Stimulated activated CD8-positive, alpha-beta memory T cell treated with anti-CD3 and anti-CD28 coated beads, Interleukin-2, amount 100 ng/mL, for 1 hour (primary cell): ENCODE measurements at regions not wholly inside any gene's neighbourhood (a gene's known extent, or its start where the extent isn't known, plus 50 kb on each side); places are given as distances from the start of the nearest gene placed in this dataset.
A peak's percentile ranks its signal among the peaks of the same experiment; 100 is the strongest.
"Not testable (repeated sequence)": the region's sequence is repeated elsewhere in the genome, so short reads cannot be mapped to it uniquely, and the experiment has no call there.

Source experiments
- DNase-seq, 2 donors: peaks; one replicate each; pipeline ENCODE4 v3.0.0-alpha.2; 2020; ENCODE audit warnings: low read depth in 2 of 2

DNA sequence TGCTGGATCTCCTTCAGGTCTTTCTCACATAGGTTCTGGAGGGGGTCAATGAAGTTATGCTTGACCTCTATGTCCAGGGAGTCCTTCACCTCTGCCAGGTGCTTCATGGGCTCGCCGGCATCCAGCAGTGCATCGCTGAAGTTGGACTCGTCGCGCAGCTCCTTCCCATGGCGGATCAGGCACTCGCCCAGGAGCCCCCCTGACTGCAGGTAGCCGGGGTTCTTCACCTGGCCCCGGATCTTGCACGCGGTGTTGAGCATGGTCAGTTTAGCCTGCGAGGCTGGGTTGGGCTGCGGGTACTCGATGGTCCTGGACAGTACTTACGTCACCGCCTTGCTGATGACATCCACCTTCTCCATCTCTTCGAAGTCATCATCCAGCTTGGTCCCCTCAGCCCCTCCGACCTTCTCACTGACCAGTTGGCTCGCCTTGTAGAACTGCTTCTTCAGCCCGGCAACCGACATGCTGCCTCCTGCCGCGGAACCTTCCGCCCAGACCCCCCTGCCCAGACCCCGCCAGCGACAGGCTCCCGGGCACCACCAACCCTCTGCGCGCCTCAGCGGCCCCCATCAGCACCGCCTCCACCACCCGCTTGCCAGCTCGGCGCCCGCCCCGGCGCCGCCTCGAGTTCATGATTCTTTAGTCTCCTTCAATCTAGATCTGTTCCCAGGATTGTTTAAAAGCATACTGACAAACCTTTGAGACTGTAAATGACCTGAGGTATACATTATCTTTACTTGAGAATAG, 99.8 kb downstream of the KPNA2 start:
- DNase-seq = no peak

DNA sequence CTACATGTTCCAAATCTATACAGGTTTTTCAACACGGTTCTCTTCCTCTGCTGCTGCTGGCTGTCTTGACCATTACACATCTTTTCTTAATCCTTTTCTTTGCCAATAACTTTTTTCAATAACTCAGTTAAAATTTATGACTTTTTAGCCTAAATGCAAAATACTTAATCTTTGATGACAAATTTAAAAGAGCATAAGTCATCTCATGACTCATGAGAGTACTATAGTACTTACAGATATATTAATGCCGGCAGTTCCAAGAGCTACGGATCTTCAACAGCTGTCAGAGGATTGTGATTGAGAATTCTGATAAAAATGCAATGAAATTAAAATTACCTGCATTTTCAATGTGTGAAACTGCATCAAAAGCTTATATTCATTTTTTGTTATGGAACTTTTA, 105.5 kb downstream of the KPNA2 start:
- DNase-seq = no peak

DNA sequence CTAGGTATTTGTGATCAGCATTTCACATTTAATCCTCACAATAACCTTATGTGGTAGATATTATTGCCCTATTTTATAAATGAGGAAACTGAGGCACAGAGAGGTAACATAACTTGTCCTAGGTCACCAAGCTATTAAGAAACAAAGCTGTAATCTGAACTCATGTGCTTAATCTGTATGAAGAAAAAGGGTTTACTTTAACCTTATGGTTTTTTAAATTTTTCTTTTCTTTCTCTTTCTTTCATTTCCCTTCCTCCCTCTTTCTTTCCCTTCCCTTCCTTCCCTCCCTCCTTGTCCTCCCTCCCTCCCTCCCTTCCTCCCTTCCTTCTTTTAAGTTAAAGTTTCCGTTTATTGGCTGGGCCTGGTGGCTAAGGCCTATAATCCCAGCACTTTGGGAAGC, 105.2 kb upstream of the AMZ2 start:
- DNase-seq = no peak

DNA sequence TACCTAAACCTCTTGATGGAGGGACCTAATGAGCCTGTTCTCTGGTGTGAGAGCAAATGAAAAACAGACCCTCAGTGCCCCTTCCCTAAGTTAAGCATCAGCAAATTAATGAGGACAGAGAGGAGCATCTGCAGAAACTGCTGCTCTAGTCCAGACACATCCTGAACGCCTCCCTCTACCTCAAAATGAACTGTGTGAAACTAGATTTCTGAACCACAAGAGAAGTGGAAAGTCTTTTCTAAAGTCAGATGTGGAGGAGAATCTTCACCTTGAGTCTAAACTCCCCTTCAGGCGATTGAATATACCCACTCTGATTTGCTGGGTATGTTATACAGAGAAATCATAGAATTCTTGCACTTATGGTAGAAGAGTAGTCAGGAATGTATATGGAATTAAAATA, 104.4 kb upstream of the AMZ2 start:
- no peak for DNase-seq

DNA sequence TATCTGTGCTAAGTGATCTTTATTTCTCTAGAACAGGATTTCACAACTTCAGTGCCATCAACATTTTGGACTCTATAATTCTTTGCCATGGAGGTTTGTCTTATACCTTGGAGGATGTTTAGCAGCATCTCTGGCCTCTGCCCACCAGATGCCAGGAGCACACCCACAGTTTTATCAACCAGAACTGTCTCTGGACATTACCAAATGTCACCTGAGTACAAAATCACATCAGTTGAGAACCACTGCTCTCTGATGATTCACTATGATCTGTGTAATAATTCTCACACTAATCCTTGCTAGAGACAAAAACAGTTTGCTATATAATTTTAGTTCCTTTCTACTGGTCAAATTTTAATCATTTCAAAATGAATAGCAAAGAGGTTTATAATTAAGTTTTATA, 102.8 kb upstream of the AMZ2 start:
- DNase-seq = no peak

DNA sequence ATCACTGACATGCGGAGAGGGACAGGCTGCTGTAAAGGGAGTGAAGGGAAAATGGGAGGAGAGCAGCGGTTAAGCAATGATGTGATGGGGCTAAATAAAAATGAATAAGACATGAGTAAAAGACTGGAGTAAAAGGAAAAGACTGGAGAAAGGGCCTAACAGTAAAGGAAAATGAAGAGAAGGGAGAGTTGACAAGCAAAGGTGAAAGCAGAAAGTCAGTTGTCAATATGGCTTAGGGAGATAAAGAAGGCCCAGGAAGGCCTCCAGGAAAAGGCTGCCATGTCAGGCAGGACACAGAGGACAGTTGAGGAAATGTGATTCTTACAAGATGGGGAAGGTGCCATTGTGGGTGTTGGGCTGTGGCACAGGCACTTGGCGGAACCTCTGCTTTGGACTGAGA, 98.9 kb upstream of the AMZ2 start:
- no peak for DNase-seq

DNA sequence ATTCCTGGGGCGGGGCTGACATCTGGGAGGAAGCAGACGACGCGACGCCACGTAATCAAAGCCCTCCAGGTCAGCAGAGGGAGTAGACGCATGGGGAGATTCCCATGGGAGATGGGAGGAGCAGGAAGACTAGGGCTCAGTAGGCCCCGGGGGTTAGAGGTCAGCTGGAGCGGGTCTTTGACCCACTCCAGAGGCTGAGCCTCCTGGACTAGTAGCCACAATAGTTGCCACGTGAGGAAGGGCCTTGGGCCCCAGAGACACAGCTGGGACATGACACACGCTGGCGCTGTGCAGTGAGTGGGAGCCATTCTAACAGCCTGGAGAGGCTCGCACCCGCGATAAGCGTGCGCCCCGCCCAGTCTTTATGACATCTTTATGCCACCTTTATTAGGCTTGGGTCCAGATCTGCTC, 95.7 kb upstream of the AMZ2 start:
- no peak for DNase-seq

DNA sequence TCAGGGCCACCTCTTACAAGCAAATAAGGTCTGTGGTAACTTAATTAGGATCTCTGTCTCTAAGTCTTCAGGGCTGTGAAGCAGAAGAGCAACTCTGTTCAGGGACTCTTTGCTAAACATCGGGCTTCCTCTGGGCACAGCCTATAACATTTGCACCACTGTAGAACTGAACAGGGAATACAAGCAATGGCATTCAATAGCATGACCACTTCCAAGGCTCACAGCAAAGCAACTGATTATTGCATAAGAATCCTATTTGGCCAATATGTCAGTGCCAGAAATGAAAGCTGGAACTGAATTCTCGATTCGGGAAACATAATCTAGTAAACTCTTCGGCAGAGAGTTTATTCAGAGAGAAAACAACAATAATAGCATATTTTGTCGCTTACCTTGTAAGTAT, 92.2 kb upstream of the AMZ2 start:
- DNase-seq = no peak

DNA sequence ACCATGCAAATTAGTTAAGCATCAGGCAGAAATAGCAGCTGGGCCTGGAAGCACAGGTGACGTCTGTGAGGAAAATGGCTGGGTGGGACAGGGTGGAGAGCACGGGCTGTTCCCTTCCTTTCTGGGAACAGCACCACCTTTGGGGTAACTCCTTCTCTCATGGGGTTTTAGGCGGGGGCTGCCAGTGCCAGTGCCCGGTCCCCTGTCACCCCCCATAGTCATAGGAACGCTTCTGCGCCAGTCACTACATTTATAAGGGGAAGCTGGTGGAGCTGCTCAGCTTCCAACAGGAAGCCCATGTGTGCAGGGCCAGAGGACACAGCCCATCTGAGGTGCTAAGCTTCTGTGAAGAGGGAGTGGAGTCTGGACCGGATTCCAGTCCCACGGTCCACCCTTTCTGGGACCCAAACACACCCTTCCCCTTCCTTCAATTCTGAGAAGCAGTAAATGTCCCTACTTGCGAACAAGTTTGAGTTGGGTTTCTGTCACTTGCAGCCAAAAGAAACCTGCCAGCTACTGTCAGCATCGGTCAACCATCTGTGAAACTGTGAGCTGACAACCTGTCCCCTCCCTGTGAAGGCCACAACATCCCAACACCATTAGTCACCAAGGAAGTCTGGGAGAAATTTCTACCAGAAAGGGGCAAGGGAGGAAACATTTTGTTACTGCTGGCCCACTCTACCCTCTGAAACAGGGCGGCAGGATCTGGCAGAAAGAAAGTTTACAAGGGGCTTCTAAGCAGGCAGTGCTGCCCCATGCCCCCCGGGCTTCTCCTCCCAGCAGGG, 86.0 kb upstream of the AMZ2 start:
- DNase-seq = no peak

DNA sequence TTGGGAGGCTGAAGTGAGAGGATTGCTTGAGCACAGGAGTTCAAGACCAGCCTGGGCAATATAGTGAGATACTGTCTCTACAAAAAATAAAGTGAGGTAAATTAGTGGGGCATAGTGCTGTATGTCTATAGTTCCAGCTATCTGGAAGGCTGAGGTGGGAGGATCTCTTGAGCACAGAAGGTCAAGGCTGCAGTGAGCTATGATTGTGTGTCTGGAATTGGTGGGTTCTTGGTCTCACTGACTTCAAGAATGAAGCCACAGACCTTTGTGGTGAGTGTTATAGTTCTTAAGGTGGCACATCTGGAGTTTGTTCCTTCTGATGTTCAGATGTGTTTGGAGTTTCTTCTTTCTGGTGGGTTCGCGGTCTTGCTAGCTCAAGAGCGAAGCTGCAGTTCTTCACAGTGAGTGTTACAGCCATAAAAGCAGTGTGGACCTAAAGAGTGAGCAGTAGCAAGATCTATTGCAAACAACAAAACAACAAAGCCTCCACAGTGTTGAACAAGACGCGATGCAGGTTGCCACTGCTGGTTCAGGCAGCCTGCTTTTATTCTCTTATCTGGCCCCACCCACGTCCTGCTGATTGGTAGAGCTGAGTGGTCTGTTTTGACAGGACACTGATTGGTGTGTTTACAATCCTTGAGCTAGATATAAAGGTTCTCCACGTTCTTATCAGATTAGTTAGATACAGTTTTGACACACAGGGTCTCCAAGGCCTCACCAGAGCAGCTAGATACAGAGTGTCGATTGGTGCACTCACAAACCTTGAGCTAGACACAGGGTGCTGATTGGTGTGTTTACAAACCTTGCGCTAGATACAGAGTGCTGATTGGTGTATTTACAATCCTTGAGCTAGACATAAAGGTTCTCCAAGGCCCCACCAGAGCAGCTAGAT, 79.3 kb upstream of the AMZ2 start:
- not testable (repeated sequence) for DNase-seq

DNA sequence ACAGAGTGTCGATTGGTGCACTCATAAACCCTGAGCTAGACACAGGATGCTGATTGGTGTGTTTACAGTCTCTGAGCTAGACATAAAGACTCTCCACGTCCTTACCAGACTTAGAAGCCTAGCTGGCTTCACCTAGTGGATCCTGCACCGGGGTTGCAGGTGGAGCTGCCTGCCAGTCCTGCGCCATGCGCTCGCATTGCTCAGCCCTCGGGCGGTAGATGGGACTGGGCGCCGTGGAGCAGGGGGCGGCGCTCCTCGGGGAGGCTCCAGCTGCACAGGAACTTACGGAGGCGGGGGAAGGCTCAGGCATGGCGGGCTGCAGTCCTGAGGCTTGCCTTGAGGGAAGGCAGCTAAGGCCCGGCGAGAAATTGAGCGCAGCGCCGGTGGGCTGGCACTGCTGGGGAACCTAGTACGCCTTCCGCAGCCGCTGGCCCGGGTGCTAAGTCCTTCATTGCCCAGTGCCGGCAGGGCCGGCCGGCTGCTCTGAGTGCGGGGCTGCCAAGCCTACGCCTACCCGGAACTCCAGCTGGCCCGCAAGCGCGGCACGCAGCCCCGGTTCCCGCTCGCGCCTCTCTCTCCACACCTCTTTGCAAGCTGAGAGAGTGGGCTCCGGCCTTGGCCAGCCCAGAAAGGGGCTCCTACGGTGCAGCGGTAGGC, 78.5 kb upstream of the AMZ2 start:
- not testable (repeated sequence) for DNase-seq

DNA sequence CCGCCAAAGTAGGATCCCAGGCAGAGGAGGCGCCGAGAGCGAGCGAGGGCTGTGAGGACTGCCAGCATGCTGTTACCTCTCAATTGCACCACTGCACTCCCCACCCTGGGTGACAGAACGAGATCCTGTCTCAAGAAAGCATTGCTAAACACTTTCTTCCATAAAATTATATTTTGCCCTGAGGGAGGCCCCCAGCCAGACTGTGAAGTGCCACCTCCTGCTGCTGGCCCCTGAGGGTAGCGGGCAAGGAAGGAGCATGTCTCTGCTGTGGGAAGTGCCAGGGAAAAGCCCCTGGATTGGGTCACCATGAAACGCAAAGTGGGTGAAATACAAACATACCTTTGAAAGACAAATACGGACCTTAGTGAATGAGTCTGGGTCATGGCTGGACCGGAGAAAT, 78.0 kb upstream of the AMZ2 start:
- no peak for DNase-seq

DNA sequence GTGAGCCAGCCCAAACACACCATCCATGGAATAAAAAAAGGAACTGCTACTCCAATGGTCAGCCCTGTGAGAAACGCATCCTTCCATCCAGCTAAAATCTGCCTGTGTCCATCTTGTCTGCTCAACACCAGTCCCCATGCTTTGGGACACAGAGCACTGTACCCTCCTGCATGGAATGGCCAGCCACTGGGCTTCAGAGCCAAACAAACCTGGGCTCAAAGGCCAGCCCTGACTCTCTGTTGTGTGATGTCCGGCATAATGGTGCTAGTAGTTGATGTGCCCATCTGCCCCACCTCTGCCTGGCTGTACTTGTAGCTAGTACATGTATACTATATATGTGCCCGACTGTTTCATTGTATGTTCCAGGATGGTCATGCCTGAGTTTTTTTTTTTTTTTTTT, 77.6 kb upstream of the AMZ2 start:
- DNase-seq = no peak

DNA sequence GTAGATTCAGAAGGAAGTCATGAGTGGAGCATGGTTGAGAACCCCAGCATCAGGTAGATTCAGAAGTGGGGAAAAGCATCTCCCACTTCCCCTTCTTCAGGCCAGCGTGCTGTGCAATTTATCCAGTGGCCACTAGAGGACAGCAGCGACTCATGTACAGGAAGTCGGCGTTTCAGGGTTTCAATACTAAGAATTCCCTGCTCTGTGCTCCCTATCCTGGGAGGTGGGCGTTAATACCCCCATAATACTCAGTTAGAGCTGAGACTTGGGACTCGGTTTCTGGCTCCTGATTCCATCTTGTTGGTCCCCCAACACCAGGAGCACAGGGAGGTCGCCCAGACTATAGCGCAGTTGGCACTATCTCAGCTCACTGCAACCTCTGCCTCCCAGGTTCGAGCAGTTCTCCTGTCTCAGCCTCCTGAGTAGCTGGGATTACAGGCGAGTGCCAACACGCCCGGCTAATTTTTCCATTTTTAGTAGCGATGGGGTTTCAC, 75.3 kb upstream of the AMZ2 start:
- peak; percentile 58 for DNase-seq

DNA sequence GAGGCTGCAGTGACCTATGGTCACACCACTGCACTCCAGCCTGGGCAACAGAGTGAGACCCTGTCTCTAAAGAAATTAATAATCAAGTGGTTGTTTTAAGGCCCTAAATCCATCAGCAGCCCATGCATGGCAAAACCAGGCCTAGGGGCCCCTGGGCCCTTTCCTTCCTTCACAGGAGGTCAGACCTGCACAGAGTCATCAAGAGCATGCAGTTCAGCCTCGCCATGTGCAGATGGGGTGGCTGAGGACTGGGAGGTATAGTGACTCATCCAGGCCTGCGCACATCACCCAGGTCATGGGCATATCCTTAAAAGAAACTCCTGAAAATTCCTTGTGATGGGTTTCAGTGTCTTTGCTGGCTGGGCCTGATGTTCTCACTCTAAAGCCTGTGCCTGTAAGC, 72.4 kb upstream of the AMZ2 start:
- no peak for DNase-seq

DNA sequence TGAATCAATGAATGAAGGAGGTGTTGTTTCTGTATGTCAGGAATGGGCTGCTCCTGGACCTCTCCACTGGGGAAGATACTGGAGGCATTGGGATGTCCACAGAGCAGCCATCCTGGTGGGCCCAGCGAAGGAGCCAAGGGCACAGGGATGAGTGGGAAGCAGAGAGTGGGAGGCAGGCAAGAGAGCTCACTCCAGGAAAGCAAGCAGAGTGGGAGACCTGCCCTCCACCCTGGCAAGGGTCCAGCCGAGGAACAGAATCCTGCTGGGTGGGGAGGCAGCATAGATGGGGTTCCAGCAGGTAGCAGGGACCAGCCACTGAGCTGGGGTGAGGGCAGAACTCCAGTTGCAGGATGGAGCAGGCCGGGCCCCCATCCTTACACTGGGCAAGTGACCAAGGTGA, 71.9 kb upstream of the AMZ2 start:
- DNase-seq = no peak

DNA sequence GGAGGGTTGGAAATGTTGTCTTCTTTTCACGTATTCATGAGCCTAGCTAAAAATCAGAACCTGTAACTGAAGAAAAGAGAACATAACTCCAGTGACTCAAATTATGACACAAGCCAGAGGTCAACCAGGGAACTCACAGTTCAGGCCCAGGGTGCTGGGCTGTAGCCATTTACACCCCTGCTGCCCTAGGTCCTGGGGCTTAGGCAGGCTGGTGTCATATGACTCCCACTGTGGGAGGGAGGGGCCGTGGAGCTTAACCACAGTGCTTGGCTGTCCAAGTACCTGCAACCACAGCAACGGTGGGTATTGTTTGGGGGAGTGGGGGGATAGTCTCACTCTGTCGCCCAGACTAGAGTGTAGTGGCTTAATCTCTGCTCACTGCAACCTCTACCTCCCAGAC, 71.1 kb upstream of the AMZ2 start:
- DNase-seq = no peak

DNA sequence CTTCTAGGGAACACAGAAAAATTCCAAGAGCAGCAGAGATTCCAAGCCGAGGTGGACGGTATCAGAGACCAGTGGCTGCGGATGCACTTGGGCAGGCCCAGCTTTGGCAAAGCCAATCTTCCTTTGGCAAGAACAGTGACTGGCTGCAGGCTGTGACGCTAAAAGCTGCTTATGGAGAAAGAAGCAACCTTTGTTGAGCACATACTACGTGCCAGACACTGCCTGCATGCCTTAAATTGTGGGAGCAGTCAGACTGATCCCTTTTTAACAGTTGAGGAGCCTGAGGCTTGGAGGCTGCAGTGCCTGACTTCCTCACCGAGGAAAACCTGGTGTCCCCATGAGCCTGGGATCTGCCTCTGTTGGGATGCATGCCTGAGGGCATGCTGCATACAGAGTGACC, 69.0 kb upstream of the AMZ2 start:
- DNase-seq = no peak

DNA sequence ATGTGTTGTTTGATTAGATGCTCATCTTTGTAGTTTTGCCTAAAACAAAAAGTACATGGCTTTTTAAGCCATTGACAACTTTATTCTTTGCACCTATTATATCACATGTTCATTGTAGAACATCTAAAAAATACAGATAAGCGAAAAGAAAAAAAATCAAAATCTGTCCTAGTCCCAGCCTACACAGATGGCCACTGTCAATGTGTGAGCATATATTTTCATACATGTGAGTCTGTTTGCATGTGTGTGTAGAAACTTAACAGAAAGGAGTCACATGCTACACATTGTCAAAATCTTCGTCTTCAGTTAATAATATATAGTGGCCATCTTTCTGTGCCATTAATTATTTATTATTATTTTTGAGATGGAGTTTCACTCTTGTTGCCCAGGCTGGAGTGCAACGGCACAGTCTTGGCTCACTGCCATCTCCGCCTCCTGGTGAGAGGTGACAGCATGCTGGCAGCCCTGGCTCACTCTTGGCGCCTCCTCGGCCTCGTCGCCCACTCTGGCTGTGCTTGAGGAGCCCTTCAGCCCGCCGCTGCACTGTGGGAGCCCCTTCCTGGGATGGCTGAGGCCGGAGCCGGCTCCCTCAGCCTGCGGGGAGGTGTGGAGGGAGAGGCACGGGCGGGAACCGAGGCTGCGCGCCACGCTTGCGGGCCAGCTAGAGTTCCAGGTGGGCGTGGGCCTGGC, 68.5 kb upstream of the AMZ2 start:
- no peak for DNase-seq

DNA sequence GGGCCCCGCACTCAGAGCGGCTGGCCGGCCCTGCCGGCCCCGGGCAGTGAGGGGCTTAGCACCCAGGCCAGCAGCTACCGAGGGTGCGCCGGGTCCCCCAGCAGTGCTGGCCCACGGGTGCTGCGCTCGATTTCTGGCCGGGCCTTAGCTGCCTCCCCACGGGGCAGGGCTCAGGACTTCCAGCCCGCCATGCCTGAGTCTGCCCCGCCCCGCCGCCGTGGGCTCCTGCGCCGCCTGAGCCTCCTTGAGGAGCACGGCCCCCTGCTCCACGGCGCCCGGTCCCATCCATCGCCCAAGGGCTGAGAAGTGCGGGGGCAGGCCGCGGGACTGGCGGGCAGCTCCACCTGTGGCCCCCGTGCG, 67.9 kb upstream of the AMZ2 start:
- DNase-seq = no peak

DNA sequence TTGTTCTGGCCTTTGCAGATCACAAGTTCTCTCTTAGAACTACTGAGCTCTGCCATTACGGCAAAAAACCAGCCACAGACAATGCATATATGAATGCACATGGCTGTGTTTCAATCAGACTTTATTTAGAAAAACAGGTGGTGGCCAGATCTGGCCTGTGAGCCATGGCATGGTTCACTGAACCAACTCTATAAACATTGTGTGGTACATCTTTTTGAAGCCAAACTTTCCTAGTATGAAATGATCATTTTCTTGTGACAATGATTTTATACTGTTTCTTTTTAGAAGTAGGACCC, 65.9 kb upstream of the AMZ2 start:
- DNase-seq = no peak
